Glutamatergic neuron (in vitro differentiated cells): ENCODE measurements at regions not wholly inside any gene's neighbourhood (a gene's known extent, or its start where the extent isn't known, plus 50 kb on each side); places are given as distances from the start of the nearest gene placed in this dataset.

Experiments
- DNase-seq: peaks from one replicate; pipeline ENCODE4 v3.0.0; 2022
- H3K27ac Mint-ChIP-seq: one replicate; pipeline ENCODE4 v1.8.0; 2020; ENCODE audit warnings: mild to moderate bottlenecking, mixed read lengths, inconsistent platforms; ENCODE audit not compliant: unreplicated experiment
- H3K27me3 Mint-ChIP-seq: one replicate; pipeline ENCODE4 v1.8.0; 2020; ENCODE audit warnings: mild to moderate bottlenecking, moderate library complexity, mixed read lengths, inconsistent platforms; ENCODE audit not compliant: unreplicated experiment
- H3K36me3 Mint-ChIP-seq: one replicate; pipeline ENCODE4 v1.8.0; 2020; ENCODE audit warnings: mild to moderate bottlenecking, mixed read lengths, inconsistent platforms; ENCODE audit not compliant: unreplicated experiment
- H3K4me1 Mint-ChIP-seq: one replicate; pipeline ENCODE4 v1.8.0; 2020; ENCODE audit warnings: mild to moderate bottlenecking, low read depth, mixed read lengths, inconsistent platforms; ENCODE audit not compliant: unreplicated experiment
- H3K4me3 Mint-ChIP-seq: one replicate; pipeline ENCODE4 v1.8.0; 2020; ENCODE audit warnings: mild to moderate bottlenecking, mixed read lengths, inconsistent platforms; ENCODE audit not compliant: unreplicated experiment
- H3K9me3 Mint-ChIP-seq: one replicate; pipeline ENCODE4 v1.8.0; 2020; ENCODE audit warnings: mild to moderate bottlenecking, moderate library complexity, mixed read lengths, inconsistent platforms; ENCODE audit not compliant: unreplicated experiment
- TF ChIP-seq, protein P1 (sequence below): fragments of 200-600 bp; sonication (generic); IDR thresholded peaks from one replicate; pipeline ENCODE4 v1.5.0; 2021; ENCODE audit not compliant: partially characterized antibody, unreplicated experiment

DNA sequence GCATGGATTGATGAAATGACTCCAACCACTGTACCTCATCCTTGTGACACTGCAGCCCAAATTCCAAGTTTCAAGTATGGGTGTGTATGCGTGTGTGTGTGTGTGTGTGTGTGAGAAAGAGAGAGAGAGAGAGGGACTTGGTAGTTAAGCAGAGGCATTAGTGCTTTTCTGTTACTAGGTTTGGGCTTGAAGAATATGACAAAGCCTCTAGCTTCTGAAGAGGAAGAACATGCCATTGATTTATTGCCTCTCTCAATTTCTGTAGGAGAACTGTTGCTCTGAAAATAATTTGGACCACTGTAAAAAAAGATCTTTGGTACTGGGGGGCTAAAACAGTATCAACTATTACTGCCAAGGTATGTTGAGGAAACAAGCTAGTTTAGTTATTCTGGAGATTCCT is 139.2 kb downstream of the AQP9 start:
- DNase-seq: no peak
- H3K4me1 Mint-ChIP-seq: no peaks in the 10 kb centered on the region

DNA sequence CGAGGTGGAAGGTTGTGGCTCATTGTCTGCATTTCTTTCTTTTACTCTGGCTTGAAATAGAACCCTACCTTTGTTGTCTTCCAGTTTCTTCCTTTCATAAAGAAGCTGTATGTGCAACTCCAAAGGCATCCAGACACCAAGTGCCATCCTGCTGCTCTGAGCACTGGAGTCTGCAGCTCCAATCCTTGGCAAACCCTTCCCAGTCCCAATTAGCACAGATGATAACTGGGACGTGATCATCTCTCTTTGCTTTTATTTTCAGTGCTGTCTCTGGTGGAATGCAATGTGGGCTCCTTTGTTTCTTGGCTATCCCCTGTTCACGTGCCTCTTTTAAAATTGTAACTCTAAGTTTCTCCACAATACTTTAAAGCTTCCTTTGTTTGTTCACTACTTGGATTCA is 140.9 kb downstream of the AQP9 start:
- TF ChIP-seq, protein P1, sequence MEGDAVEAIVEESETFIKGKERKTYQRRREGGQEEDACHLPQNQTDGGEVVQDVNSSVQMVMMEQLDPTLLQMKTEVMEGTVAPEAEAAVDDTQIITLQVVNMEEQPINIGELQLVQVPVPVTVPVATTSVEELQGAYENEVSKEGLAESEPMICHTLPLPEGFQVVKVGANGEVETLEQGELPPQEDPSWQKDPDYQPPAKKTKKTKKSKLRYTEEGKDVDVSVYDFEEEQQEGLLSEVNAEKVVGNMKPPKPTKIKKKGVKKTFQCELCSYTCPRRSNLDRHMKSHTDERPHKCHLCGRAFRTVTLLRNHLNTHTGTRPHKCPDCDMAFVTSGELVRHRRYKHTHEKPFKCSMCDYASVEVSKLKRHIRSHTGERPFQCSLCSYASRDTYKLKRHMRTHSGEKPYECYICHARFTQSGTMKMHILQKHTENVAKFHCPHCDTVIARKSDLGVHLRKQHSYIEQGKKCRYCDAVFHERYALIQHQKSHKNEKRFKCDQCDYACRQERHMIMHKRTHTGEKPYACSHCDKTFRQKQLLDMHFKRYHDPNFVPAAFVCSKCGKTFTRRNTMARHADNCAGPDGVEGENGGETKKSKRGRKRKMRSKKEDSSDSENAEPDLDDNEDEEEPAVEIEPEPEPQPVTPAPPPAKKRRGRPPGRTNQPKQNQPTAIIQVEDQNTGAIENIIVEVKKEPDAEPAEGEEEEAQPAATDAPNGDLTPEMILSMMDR: no peak
- H3K27me3 Mint-ChIP-seq: no peaks in the 10 kb centered on the region
- no peak overlapping the region for H3K4me3 Mint-ChIP-seq
- no peak overlapping the region for H3K27ac Mint-ChIP-seq
- H3K9me3 Mint-ChIP-seq: no peaks in the 10 kb centered on the region
- no peaks in the 10 kb centered on the region for H3K36me3 Mint-ChIP-seq
- H3K4me1 Mint-ChIP-seq: no peaks in the 10 kb centered on the region
- DNase-seq: no peak

More for the DNA sequence above, 139.2 kb downstream of the AQP9 start:
- Mint-ChIP-seq H3K9me3 (no peaks in the 10 kb centered on the region), H3K27ac (no peak overlapping the region), H3K27me3 (no peaks in the 10 kb centered on the region), H3K36me3 (no peaks in the 10 kb centered on the region), H3K4me3 (no peak overlapping the region)
- TF ChIP-seq, protein P1: no peak

DNA sequence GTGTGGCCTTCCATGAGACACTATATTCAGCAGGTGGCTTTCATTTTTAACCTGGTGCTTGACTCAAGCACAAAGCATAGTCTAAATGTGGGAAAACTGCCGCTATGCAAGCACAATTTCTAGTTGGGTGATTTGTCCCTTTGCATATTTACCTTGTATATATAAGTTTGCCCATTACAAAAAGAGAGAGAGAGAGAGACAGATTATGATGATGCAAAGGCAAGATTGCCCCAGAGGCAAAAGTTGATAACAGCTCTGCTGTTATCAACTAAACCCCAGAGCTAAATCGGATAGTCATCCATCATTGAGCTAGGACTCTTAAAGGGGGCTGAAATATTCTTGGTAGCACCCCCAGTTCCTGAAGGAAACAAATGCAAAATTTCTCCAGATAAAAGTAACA is 141.5 kb downstream of the AQP9 start:
- Mint-ChIP-seq H3K4me3 (no peak overlapping the region), H3K27me3 (no peaks in the 10 kb centered on the region), H3K36me3 (no peaks in the 10 kb centered on the region), H3K9me3 (peaks cover 1% of the 10 kb centered on the region), H3K4me1 (no peaks in the 10 kb centered on the region), H3K27ac (no peak overlapping the region)
- TF ChIP-seq, protein P1: no peak
- no peak for DNase-seq

DNA sequence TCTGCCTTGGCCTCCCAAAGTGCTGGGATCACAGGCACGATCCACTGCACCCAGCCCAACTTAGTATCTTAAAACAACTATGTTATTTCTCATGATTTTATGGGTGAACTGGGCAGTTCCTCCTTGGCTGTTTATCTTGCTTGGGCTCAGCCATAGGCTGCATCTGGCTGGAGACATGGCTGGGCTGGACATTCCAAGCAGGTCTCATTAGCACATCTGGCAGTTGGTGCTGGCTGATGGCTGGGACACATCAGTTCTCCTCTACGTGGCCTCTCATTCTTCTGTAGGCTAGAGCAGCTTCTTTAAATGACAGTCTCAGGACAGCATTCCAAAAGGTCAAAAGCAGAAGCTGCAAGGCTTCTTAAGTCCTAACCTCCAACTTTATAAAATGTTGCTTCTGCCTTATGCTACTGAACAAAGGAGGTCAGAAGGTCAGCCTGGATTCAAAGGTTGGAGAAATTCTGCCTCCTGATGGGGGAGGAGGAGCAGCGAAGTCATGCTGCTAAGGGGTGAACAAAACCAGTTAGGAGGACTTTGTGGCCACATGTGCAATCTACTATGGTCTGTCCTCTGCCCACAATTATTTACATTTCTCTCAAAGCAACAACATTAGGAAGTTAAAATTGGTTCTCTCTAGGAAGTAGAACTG is 144.0 kb downstream of the AQP9 start:
- H3K27ac Mint-ChIP-seq: no peak overlapping the region
- TF ChIP-seq, protein P1: no peak
- DNase-seq: no peak
- H3K4me3 Mint-ChIP-seq: no peak overlapping the region
- no peaks in the 10 kb centered on the region for H3K36me3 Mint-ChIP-seq
- no peaks in the 10 kb centered on the region for H3K27me3 Mint-ChIP-seq
- H3K9me3 Mint-ChIP-seq: peaks cover 1% of the 10 kb centered on the region
- no peaks in the 10 kb centered on the region for H3K4me1 Mint-ChIP-seq

DNA sequence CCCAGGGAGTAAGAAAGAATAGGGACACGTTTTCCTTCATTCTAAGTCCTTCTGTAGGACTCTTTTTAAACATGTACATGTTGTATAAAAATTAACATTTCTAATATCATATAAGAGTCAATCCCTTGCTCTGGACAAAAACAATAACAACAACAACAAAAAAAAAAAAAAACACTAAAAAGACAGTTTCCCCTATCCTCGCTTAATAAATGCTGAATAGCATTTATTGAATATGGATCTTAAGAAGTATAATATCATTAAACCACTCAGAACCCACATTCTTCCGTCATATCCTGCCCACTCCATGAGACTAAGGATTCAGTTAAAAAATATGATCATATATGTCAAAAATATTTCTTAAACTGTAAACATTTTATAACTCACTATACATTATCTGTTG is 145.1 kb downstream of the AQP9 start:
- Mint-ChIP-seq H3K27me3 (no peaks in the 10 kb centered on the region), H3K36me3 (no peaks in the 10 kb centered on the region), H3K9me3 (peaks cover 1% of the 10 kb centered on the region), H3K4me3 (no peak overlapping the region), H3K4me1 (no peaks in the 10 kb centered on the region), H3K27ac (no peak overlapping the region)
- DNase-seq: no peak
- TF ChIP-seq, protein P1: no peak
